Stimulated activated CD4-positive, alpha-beta T cell treated with anti-CD3 and anti-CD28 coated beads, Interleukin-1b, Interleukin-23, amount 100 ng/mL, for 1 hour (primary cell): ENCODE measurements at regions not wholly inside any gene's neighbourhood (a gene's known extent, or its start where the extent isn't known, plus 50 kb on each side); places are given as distances from the start of the nearest gene placed in this dataset.

ENCODE experiments used
- DNase-seq, 2 donors: peaks; one replicate each; pipeline ENCODE4 v3.0.0-alpha.2; 2020; ENCODE audit warnings: low read depth in 2 of 2

DNA sequence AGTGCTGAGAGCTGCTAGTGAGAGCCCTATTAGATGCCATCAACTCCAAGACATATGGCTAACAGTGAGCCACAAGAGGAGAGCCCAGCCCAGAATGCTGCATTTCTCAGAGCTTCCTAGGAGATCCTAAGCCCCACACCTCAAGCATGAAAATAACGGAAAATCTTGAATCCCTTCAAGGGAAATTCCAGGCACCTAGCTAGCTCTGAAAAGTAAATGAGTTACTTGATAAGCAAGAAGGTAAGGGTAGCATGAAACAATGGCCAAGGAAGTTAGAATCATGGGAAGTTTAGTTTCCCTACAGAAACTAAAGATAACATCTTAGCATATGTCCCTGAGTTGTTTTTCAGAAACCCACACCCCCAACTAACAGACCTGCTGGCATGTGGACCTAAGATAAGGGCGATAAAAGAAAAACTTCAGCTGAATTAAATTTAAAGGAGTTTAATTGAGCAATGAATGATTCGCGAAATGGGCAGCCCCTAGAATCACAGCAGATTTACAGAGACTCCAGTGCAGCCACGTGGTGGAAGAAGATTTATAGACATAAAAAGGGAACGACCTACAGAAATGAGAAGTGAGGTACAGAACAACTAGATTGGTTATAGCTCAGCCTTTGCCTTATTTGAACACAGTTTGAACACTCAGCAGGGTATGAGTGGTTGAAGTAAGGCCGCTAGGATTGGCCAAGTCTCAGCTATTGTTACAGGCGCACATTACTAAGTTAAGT lies 301.3 kb upstream of the DACH1 start:
- no peak for DNase-seq

DNA sequence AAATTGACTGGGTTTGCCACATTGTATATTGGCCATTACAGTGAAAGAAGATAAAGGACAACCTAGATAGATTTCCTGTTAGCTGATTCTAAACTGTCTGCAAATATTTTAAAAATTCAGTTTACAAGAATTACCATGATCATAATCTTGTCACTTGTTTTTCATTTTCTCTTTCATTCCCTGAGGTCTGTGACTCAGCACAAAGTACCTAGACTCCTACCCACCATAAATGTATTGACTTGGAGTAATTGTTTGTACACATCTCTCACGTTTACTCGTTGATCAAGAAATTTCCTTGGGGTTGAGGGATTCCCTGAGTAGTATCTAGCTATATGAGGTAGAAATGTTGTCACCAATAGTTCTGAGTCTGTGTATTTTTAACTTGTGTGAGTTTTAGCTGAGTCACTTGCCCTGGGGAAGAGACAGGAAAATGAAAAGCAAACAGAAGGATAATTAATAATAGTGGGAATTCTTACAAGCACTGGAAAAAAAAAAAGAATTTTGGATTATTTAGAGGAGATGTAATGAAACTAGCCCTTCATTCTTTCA lies 299.2 kb upstream of the DACH1 start:
- DNase-seq = no peak

DNA sequence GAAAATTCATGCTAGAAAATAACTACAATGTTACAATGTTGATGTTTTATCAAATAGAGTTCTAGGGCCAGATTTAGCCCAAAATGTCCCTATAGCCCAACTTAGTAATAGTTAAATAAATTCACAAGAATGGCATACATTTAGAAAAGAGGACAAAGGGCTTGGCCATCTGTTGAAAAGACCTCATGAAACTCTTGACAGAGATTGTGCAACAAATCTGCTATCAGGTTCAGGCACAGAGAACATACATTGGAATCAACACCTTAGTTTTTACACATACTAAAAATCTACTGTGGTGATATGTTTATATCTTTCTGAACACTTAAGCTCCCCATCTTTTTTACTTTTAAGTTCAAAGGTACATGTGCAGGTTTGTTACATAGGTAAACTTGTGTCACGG lies 298.3 kb upstream of the DACH1 start:
- no peak for DNase-seq

DNA sequence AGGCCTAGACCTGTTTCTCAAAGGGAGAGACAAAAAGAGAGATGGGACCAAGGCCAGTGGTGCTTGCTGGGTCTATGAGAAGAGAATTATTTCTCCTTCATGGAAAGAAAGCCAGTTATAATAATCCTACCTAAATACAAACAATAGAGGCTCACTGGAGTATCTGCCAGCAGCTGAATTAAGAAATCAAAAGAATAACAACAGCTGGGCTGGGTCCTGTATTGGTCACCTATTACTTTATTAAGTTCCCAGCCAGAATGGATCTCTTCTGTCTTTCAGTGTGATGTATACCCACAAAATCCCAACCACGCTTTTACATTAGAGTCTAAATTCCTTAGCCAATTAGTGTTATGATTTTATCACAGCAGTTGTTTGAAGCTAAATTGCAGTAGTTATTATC lies 297.8 kb upstream of the DACH1 start:
- DNase-seq = no peak

DNA sequence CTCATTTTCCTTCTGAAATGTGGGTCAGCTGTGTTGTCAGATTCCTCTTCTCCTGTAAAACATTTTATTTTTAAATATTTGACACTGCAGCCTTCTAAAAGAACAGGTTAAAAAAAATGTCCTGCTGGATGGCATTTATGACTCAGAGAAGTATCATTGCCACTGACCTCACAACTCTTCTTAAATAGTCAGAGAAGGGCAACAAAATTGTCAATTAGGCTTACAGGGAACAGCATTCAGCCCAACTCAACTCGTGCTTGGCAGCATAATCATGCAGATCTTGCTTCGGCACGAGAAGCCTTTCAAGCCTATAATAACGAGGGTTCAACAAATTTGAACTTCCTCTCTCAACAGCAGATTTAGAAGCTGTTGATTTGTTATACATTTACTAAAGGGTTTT lies 296.7 kb upstream of the DACH1 start:
- DNase-seq = no peak

DNA sequence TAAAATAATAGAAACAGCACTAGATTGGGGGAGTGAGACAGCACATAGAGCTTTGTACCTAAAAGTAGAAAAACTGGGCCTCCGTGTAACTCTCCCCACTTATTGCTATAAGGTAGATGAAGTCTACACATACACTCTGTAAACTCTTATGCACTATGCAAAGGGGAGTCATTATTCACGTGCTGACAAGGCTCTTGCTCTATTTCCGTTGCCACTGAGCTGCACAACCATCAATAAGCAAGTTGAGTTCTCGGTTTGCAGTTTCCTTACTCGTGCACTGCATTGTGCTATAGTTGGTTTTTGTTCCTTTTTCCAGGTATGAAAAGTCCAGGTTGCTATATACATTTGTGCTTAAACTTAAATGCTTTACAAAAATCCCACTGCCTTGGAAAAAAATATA lies 294.0 kb upstream of the DACH1 start:
- DNase-seq = no peak

DNA sequence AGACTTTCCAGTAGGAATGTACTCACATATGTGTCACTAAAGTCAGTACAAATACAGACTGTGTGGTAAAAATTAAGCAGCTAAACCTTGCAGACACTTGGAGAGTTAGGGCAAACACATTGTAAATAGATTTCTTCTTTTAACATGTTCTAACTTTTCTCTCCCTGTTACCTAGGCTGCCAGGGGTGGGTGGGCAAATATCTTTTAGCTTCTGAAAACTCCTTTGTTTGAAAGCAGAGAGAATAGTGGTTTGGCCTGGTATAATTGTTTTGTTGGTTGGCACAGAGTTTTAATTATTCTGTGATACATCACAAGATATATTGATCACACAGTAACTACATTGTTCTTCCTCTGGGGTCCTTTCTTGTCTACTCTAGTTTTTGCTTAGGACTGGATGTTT lies 289.8 kb upstream of the DACH1 start:
- no peak for DNase-seq

DNA sequence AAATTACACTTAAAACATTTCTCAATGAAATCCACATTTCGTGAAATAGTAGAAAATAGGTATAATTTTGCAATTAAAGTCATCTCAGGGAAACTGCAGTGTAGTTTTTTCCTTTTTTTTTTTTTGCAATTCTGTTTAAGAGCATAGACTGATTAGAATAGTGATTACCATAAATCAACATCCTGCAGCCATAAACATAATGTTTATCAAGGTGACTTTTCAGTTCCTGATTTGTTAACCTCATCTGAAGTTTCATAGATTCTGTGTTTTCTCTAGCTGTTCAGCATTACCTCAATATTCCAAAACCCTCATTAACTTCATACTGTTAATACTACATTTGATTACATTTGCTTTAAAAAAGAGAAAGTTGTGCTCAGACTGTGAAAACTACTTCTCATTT lies 286.3 kb upstream of the DACH1 start:
- no peak for DNase-seq

DNA sequence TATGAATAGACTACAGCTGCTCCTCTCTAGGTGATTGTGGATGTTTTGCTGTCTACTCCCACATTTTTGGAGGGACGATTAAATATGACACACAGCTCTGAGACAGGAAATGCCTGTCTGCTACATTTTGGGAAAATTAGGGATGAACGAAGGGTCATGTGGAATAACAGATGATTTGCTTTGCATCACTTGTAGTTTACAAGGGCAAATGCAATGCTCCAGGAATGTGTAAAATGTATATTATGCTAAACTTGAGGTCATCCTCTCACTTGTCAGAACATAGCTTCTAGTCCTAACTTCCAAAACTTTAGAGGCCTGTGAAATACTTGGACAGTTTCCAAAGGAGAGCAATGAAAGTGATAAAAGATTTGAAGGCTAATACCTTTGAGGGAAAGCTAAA lies 284.2 kb upstream of the DACH1 start:
- no peak for DNase-seq

DNA sequence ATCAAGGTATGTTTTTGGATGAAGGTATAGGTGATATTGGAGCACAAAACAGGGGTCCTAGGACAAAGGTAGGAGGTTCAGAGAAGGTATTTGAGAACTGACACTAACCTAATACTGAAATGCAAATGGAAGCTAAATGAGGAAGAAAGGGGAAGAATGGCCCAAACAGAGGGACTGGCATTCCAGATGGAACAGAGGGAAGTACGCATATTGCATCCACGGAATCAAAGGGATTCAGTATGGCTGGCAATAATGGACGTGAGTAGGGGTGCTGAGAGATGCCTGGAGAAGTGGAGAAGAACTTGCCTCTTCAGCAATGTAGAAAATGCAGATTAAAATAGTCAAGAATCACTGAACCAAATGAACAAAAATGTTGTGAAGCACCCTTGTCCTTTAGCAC lies 283.5 kb upstream of the DACH1 start:
- DNase-seq = no peak

DNA sequence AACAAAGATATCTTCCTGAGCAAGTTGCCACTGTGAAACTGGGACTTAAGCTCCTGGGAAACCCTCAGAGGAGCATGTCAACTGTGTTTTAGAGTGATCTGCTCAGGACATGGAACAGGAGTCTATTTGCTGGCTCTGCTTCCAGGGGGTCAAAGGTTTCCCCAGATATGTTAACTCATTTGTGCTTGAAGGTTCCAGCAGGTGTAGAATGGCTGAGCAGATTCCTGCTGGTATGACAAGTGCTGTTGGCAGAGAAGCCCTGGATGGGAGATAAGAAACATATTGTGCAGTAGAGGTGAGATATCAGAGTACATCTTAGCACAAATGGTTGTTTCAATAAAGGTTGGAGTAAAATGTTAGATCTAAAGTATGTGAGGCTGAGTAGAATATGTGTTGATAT lies 282.7 kb upstream of the DACH1 start:
- no peak for DNase-seq

DNA sequence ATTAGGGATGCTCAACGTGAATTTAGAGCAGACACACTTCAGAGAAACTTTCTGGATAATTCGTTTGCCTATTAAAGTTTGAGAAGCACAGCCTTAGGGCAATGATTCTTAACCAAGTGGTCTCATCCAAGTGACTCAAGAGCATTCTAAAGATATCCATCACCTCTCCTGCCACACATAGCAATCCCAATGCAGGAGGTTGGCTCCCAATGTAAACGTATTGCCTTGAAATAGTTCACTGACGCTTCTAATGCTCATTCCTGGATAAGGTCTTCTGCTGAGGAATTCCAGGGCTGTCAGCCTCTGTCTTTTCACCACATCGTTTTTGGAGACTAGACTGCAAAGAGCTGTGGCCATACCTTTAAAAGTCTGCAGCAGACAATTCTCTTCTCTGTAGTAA lies 279.8 kb upstream of the DACH1 start:
- no peak for DNase-seq

DNA sequence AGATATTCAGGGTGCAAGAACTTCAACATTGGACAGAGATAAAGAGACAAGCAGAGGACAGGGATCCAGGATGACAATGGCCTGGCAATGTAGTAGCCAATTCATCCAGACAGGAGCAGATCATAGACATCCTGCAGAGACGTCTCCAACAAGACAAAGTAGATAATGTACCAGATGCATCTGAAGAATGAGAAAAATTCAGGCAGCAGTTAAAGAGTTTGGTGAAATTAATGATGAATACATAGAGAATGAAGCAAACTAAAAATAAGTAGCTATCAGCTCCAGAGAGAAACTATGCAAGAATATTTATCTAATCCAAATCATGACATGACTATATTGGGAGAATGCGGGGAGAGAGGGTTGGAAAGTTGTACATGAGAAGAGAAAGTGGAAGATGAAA lies 278.4 kb upstream of the DACH1 start:
- DNase-seq = no peak

DNA sequence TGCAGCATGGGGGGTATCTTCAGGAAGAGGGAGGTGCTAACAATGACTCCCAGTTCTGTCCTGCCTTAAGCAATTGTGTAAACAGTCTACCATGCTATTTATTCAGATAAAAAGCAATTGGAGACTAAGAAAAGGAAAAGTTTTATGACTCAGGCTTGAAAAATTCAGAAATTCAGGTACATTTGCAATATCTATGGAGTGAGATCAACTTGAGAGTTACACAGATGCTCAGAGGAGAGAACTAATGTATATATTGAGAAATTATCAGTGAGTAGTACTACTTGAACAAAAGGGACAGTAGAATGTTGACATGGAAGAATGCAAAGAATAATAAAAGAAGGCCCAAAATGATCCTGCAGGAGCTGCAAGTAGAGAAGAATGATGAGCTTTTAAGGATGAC lies 277.6 kb upstream of the DACH1 start:
- no peak for DNase-seq

DNA sequence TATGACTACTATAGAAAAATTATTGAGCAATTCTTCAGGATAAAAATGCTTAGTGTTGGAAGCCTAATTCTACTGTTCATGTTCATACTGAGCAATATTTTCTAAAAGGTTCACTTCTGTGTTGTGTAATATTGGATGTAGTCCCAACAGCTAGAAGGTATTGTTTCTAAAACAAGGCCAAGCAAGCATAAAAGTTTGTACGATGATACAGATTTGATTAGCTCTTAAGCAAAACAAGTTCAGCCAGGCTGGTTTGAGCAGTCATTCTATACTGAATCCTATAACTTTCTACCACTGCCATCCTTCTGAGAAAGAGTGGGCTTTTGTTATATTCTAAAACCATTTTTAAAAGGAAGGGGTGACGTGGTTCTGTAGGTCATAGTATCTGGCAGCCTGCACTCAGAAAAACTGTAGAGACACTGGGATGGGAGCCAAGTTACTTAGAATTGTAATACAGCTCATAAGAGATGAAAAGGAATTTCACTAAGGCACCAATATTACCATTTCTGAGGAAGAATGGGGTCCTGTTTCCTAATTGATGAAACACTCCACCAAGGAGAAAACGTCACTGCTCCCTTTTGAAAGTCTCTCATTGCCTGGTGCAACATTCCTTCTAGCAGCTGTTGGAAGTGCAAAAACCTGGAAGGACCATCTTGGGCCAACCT lies 275.0 kb upstream of the DACH1 start:
- no peak for DNase-seq

DNA sequence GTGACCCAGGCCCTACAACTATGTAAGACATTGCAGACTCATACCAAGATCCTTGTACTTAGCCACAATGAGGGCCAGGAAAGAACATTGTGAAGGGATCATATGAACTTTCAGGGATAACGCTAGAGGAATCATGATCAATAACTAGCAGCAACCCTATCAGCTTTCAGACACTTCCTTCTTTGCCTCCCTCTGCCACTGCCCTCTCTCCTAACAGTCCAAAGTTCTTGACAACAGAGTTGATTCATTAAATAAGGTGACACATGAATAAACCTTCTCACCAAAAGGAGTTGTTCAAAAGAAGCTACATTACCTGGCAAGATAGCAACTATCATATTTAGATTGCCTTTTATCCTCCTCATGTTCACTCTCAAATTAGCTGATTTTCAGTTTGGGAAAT lies 272.2 kb upstream of the DACH1 start:
- DNase-seq = no peak

DNA sequence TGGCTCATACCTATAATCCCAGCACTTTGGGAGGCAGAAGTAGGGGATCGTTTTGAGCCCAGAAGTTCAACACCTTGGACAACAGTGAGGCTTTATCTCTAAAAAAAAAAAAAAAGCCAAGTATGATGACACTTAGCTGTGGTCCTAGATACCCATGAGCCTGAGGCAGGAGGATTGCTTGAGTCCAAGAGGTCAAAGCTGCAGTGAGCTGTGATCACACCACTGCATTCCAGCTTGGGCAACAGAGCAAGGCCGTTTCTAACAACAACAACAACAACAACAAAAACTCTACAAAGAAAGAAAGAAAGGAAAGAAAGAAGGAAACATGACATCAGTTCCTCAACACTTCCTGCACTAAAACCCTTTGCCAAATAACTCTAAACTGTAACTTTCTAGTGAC lies 265.1 kb upstream of the DACH1 start:
- no peak for DNase-seq

DNA sequence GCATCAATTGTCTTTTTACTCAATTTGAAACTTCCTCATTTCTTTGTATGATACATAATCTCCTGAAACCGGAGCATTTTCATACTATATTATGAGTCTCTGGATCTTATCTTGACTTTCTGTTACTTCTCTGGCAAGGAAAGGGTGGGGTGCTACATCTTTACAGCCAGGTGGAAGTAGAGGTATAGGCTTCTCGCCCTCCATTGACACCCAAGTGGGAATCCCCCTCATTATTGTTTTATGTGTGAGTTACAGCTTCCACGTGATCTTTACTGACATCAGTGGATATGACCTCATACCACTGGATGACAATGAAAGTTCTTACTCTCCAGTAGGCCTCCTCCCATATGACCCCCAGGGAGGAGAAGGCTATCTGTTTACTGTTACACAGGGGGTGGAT lies 262.1 kb upstream of the DACH1 start:
- no peak for DNase-seq

DNA sequence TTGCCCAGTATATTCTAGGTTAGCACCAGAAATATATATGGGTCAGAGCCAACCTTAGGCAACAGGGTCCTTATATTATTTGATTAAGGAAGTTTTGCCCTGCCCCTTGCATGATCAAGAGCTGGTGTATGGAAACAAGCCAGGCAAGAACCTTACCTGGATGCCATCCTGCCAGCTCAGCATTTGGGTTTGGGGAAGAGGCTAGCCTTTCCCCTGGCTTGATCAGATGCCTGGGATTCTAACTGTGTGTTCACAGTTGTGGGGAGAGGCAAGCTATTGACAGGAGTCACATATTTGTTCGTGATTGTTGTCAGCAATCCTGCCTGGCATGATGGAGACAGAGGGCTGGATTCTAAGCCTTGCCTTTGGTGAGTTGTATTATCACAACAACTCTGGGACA lies 260.0 kb upstream of the DACH1 start:
- DNase-seq = no peak

DNA sequence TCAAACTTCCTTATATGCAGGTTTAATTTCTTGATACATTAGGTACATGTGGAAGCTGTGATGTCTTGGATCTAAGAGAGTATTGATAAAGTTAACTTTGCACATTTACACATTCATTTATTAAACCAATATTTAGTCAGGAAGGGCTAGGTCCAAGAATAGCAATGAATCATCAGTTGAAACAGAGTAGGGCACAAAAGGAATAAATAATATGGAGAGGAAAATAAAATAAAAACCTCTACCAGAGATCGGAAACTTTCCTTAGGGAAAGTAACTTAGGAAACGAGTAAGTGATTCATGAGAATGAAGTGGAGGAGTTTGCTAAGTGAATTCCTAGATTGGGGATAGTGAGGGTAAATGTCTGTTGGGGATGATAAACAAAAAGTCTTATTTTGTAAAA lies 259.4 kb upstream of the DACH1 start:
- no peak for DNase-seq

DNA sequence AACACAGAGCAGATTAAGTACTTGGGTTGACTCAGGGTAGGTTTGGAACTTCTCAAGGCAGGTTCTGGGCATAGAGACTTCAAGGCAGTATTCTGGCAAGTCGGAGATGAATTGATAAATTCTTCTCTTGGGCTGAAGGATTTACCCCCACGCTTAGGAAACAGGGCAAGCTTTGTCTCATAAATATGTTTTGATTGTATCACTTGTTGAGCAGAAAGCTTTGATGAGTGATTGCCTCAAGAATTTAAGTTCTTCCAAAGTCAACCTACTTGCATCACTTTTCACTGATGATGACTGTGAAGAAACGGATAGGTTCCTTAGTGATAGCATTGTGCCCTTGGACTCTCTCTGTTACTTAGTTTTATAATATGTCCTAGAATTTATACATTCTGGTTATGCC lies 258.6 kb upstream of the DACH1 start:
- DNase-seq = no peak

DNA sequence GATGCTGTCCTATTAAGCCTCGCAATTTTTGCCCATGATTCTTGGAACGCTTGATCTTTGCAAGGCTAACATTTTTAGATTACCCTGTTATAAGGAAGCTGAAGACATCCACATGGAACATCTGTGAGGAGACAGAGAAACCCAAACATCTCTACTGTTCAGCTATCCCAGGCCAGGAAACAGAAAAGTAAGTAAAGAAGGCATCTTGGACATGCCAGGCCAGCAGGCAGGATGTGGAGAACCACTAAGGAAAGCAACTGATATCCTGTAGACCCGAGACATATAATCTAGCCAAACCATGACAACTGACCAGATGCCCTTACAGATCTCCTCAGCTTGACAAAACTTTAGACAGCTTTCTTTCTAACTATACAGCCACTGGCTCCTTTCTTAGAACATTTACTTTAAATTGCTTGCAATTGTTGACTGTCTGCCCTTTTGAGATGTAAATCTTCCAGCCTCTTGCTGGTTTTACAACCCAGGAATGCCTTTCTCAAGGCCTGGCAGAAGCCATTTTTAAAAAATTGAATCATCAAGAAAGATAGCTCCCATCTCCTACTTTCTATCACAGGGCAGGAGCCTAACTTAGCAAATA lies 255.8 kb upstream of the DACH1 start:
- no peak for DNase-seq

DNA sequence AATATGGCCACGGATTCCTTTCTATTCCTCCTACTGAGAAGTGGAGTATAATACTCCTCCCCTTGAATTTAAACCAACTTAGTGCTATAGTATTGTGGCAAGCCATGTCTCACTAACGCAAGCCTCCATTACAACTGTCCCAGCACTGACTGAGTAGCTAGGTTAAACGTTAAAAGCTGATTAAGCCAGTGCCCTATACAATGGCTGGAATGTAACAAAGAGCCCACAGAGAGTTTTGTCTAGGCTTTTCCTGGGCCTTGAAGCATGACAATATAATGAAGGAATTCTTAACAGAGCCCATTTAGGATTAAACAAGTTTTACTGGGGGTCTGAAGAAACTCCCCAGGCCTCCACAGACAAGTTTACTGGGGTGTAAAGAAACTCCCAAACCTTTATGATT lies 254.5 kb upstream of the DACH1 start:
- no peak for DNase-seq
